ACC112 (cell line): ENCODE measurements at regions not wholly inside any gene's neighbourhood (a gene's known extent, or its start where the extent isn't known, plus 50 kb on each side); places are given as distances from the start of the nearest gene placed in this dataset.

Source experiments
- H2AFZ ChIP-seq: fragments of 200-600 bp; sonication (generic); one replicate; pipeline ENCODE4 v1.6.0; 2017; ENCODE audit warnings: antibody characterized with exemption, low read length; ENCODE audit not compliant: unreplicated experiment
- H3K27ac ChIP-seq: fragments of 200-600 bp; sonication (generic); 2 replicates; pipeline ENCODE4 v1.5.1; 2014; ENCODE audit warnings: low read depth, mild to moderate bottlenecking, antibody characterized with exemption, low read length, moderate library complexity
- H3K27me3 ChIP-seq: fragments of 200-600 bp; sonication (generic); 2 replicates; pipeline ENCODE4 v1.6.1; 2014; ENCODE audit warnings: mild to moderate bottlenecking, antibody characterized with exemption, low read length, moderate library complexity, mixed read lengths; ENCODE audit not compliant: insufficient read depth
- H3K36me3 ChIP-seq: fragments of 200-600 bp; sonication (generic); 2 replicates; pipeline ENCODE4 v1.6.1; 2016; ENCODE audit warnings: mild to moderate bottlenecking, antibody characterized with exemption, low read length, moderate library complexity, mixed read lengths; ENCODE audit not compliant: insufficient read depth
- H3K4me1 ChIP-seq: fragments of 200-600 bp; sonication (generic); one replicate; pipeline ENCODE4 v1.6.1; 2016; ENCODE audit warnings: low read length, mixed read lengths; ENCODE audit not compliant: insufficient read depth, unreplicated experiment, control insufficient read depth
- H3K4me3 ChIP-seq: fragments of 200-600 bp; sonication (generic); 2 replicates; pipeline ENCODE4 v1.5.1; 2014; ENCODE audit warnings: mild to moderate bottlenecking, low read depth, low read length
- H3K79me2 ChIP-seq: fragments of 200-600 bp; sonication (generic); one replicate; pipeline ENCODE4 v1.6.0; 2016; ENCODE audit warnings: low read length; ENCODE audit not compliant: control insufficient read depth, unreplicated experiment, insufficient read depth

DNA sequence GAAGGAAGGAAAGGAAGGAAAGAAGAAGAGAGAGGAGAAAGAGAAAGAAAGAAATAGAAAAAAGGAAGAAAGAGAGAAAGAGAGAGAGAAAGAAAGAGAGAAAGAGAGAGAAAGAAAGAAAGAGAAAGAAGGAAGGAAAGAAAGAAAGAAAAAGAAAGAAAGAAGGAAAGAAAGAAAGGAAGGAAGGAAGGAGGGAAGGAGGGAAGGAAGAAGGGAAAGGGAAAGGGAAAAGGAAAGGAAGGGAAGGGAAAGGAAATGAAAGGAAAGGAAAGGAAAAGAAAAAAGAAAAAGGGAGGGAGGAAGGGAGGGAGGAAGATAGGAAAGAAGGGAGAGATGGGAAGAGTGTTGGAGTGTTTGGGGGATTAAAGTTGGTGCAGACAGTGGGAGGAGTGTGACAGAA lies 450.1 kb downstream of the GBE1 start:
- Histone ChIP-seq H3K27me3 (no peaks in the 10 kb centered on the region), H3K4me3 (no peak overlapping the region), H3K27ac (no peak overlapping the region), H2AFZ (no peak overlapping the region), H3K4me1 (peaks cover 12% of the 10 kb centered on the region), H3K36me3 (no peaks in the 10 kb centered on the region), H3K79me2 (no peaks in the 10 kb centered on the region)

DNA sequence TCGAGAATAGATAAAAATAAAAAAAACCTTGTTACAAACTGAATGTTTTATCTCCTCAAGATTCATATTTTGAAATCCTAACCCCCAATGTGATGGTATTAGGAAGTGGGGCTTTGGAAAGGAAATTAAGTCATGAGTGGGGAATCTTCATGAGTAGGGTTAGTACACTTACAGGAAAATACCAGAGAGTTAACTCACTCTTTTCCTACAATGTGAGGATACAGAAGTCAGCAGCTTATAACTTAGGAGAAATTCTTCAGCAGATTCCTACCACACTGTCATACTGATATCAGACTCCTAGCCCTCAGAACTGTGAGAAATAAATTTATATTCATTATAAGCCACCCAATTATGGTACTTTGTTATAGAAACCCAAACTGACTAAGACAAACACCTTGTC lies 453.1 kb downstream of the GBE1 start:
- H3K79me2 ChIP-seq, result no peaks in the 10 kb centered on the region
- no peaks in the 10 kb centered on the region for H3K27me3 ChIP-seq
- peak overlapping the region; percentile 43 for H3K27ac ChIP-seq
- peaks cover 12% of the 10 kb centered on the region for H3K4me1 ChIP-seq
- H3K36me3 ChIP-seq, result no peaks in the 10 kb centered on the region
- no peak overlapping the region for H2AFZ ChIP-seq
- no peak overlapping the region for H3K4me3 ChIP-seq

DNA sequence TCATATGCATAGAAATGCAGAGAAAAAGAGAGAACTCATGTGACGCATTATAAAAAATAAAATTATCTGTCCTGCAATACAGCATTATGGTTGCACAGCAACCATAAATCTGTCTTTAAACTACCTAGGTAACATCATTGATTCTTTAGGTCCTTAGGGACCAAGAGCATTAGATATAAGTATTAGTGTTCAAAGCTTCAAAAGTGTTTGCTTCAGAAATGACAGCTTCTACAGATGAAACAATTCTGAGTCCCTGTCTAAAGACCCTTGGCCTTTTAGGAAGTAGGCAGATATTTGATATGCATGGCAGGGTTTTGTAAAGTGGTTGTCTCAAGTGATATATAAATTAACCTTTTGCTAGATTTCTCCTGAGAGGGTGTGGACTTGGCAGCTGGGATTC lies 454.2 kb downstream of the GBE1 start:
- Histone ChIP-seq H3K27me3 (no peaks in the 10 kb centered on the region), H3K4me1 (peaks cover 15% of the 10 kb centered on the region), H3K27ac (no peak overlapping the region), H3K79me2 (no peaks in the 10 kb centered on the region), H2AFZ (peak overlapping the region; percentile 9), H3K36me3 (no peaks in the 10 kb centered on the region), H3K4me3 (no peak overlapping the region)

DNA sequence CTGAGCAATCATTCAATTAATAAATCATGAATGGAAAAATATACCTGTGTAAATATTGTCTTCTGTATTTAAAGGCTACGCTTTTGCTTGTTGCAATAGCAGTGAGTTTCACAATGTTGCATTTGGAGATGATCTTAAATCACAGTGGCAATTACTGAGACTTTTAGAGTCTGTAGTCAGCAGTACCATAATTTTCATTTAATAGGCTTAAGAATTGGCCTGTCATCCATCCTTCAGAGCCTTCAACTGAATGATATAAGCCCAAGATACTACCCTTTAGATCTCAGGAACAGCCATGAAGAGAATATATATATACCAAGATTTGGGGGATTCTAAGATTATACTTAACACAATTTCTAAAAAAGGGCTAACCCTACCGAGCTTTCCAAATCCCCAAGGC lies 458.1 kb downstream of the GBE1 start:
- H2AFZ ChIP-seq, result no peak overlapping the region
- no peaks in the 10 kb centered on the region for H3K36me3 ChIP-seq
- H3K4me3 ChIP-seq, result no peak overlapping the region
- no peak overlapping the region for H3K27ac ChIP-seq
- no peaks in the 10 kb centered on the region for H3K27me3 ChIP-seq
- H3K4me1 ChIP-seq, result peaks cover 9% of the 10 kb centered on the region
- no peaks in the 10 kb centered on the region for H3K79me2 ChIP-seq

DNA sequence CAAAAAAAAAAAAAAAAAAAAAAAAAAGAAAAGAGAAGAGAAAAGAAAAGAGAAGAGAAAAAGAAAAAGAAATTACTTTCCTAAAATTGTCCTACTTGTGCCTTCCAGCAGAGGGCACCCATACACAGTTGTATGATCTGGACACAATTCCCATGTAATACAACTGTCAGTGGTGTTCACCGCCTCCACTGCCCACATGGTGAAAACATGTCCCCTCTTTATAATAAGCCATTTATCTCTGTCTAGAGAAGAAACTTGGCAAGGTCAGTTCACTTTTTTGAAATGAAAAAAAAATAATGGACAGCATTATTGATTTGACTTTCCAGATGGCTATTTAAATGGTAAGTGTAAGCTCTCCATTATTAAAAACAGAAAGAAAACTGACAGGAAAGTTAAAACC lies 459.4 kb downstream of the GBE1 start:
- H3K4me1 ChIP-seq, result peaks cover 8% of the 10 kb centered on the region
- no peaks in the 10 kb centered on the region for H3K79me2 ChIP-seq
- H3K36me3 ChIP-seq, result no peaks in the 10 kb centered on the region
- H3K27me3 ChIP-seq, result no peaks in the 10 kb centered on the region
- no peak overlapping the region for H2AFZ ChIP-seq
- H3K27ac ChIP-seq, result no peak overlapping the region
- H3K4me3 ChIP-seq, result no peak overlapping the region

GRCh38 chr3:81301230-81301629 lies 460.2 kb downstream of the GBE1 start:
- Histone ChIP-seq H3K4me3 (no peak overlapping the region), H3K4me1 (peaks cover 8% of the 10 kb centered on the region), H2AFZ (no peak overlapping the region), H3K27ac (no peak overlapping the region), H3K27me3 (no peaks in the 10 kb centered on the region), H3K36me3 (no peaks in the 10 kb centered on the region), H3K79me2 (no peaks in the 10 kb centered on the region)

- no peaks in the 10 kb centered on the region for H3K36me3 ChIP-seq
- no peak overlapping the region for H2AFZ ChIP-seq
- H3K79me2 ChIP-seq, result no peaks in the 10 kb centered on the region
- H3K27me3 ChIP-seq, result no peaks in the 10 kb centered on the region
- no peak overlapping the region for H3K27ac ChIP-seq
- H3K4me1 ChIP-seq, result peaks cover 8% of the 10 kb centered on the region
- H3K4me3 ChIP-seq, result no peak overlapping the region
These were observed 461.0 kb downstream of the GBE1 start for GRCh38 chr3:81300324-81300927.

GRCh38 chr3:81299481-81299880 lies 462.0 kb downstream of the GBE1 start:
- Histone ChIP-seq H3K36me3 (no peaks in the 10 kb centered on the region), H3K27ac (no peak overlapping the region), H3K4me1 (peaks cover 8% of the 10 kb centered on the region), H3K4me3 (no peak overlapping the region), H3K79me2 (no peaks in the 10 kb centered on the region), H2AFZ (no peak overlapping the region), H3K27me3 (no peaks in the 10 kb centered on the region)

DNA sequence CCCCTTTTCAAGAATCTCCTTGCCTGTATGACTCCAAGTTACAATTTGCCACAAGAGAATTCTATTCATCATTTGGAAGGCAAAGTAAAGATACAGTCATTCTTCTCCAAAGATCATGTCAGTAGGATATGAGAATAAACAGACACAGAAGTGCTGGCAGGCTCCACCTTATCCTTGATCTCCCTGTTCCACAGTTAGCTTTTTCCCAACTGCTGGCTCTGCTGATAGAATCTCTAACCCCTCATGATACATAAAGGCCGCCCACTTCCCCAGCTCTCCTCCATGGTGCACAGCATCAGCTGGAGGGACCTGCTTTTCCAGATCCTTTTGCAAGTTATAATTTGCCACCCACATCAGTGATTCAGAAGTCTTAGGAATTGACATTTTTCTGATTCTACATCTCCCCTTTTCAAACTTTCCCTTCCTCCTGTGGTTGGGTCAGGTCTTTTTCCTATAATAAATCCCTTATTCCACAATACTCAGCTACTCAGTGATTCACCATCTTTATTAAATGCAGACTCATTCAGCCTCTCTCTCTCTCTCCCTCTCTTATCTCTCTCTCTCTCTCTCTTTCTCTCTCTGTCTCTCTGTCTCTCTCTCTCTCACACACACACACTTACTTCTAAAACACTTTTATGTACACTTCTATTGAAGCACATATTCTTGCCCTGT lies 465.4 kb downstream of the GBE1 start:
- H3K27me3 ChIP-seq, result no peaks in the 10 kb centered on the region
- H3K36me3 ChIP-seq, result no peaks in the 10 kb centered on the region
- H2AFZ ChIP-seq, result no peak overlapping the region
- H3K79me2 ChIP-seq, result no peaks in the 10 kb centered on the region
- H3K4me3 ChIP-seq, result no peak overlapping the region
- H3K4me1 ChIP-seq, result peaks cover 3% of the 10 kb centered on the region
- H3K27ac ChIP-seq, result no peak overlapping the region

DNA sequence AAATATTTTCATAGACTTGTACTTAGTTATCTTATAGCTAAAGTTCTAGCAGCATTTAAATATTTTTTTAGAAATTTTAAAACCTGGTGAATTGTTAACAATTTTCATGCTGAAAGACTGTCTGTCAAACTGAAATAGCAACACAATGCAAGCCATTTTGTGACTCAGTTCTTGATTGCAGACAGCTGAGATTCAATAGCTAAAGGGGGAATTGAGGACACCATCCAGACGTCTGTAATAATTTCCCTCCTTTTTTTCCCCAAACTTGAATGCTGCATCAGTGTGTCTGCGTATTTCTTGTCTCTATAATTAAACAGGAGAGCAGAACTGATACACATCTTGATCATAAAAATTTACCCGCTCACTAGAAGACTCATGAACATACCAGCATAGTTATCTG lies 468.3 kb downstream of the GBE1 start:
- Histone ChIP-seq H3K4me3 (no peak overlapping the region), H3K4me1 (peaks cover 3% of the 10 kb centered on the region), H3K79me2 (no peaks in the 10 kb centered on the region), H3K36me3 (no peaks in the 10 kb centered on the region), H3K27ac (no peak overlapping the region), H2AFZ (no peak overlapping the region), H3K27me3 (no peaks in the 10 kb centered on the region)

- no peaks in the 10 kb centered on the region for H3K79me2 ChIP-seq
- H3K4me1 ChIP-seq, result no peaks in the 10 kb centered on the region
- H2AFZ ChIP-seq, result no peak overlapping the region
- H3K27me3 ChIP-seq, result no peaks in the 10 kb centered on the region
- H3K36me3 ChIP-seq, result no peaks in the 10 kb centered on the region
- H3K27ac ChIP-seq, result no peak overlapping the region
- no peak overlapping the region for H3K4me3 ChIP-seq
These were observed 469.9 kb downstream of the GBE1 start for GRCh38 chr3:81291586-81291985.
